Mammary epithelial cell (primary cell): ENCODE measurements at regions not wholly inside any gene's neighbourhood (a gene's known extent, or its start where the extent isn't known, plus 50 kb on each side); places are given as distances from the start of the nearest gene placed in this dataset.

ENCODE experiments used
- CTCF ChIP-seq, 2 donors: IDR thresholded peaks in 1 of 2; conservative IDR thresholded peaks in 1 of 2; 2 replicates each; pipeline ENCODE4 v1.5.1; 2011 to 2012; ENCODE audit warnings: inconsistent platforms in 2 of 2, low read length in 2 of 2, mild to moderate bottlenecking in 2 of 2, control low read depth in 1 of 2, low read depth in 1 of 2; ENCODE audit not compliant: insufficient read depth in 1 of 2; ENCODE audit errors: extremely low read depth in 1 of 2
- EZH2 ChIP-seq: IDR thresholded peaks from 2 replicates; pipeline ENCODE4 v1.6.1; 2012; ENCODE audit warnings: low read length, inconsistent platforms, borderline replicate concordance

DNA sequence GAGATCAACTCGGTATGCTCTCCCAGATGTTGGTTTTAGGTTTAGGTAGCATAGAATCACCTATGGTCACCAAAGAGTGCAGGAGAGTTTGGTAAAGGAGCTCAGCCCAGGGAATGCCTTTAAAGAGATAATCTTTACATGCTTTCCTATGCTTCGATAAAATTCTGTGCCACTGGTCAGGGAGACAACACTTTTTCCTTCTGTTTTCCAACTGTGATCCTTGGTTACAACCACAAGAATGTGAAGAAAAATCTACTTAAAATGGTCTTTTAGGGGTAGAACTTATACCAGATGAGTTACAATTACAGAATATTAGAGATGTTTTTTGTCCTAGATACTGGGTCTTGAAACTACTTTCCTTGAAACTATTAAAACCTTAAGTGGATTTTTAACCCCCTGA, 895.6 kb downstream of the TTLL7 start:
- TF ChIP-seq CTCF (conservative IDR thresholded peaks at IDR 0.05 in 1 of 2, IDR thresholded peaks at IDR 0.05 in 1 of 2; ENCODE audit: extremely low read depth in 1 of 2, insufficient read depth in 1 of 2, low read depth in 1 of 2, low read length in 2 of 2) (no peak), EZH2 (no peak)
